Keratinocyte (primary cell): ENCODE measurements at regions not wholly inside any gene's neighbourhood (a gene's known extent, or its start where the extent isn't known, plus 50 kb on each side); places are given as distances from the start of the nearest gene placed in this dataset.

ENCODE experiments used
- CTCF ChIP-seq, 3 experiments: IDR thresholded peaks in 1 of 3; conservative IDR thresholded peaks in 1 of 3; optimal IDR thresholded peaks in 1 of 3; 2 replicates in 2 of 3; 3 replicates in 1 of 3; pipeline versions ENCODE3 to v1.5.1; 2011; ENCODE audit warnings: low read length in 3 of 3, mild to moderate bottlenecking in 3 of 3, moderate library complexity in 2 of 3, control low read depth in 1 of 3, inconsistent platforms in 1 of 3; ENCODE audit not compliant: insufficient read depth in 2 of 3; ENCODE audit errors: extremely low read depth in 1 of 3
- EZH2 ChIP-seq: IDR thresholded peaks from one replicate; pipeline ENCODE4 v1.6.1; 2012; ENCODE audit warnings: inconsistent platforms, mild to moderate bottlenecking, low read length, moderate library complexity

- TF ChIP-seq CTCF (optimal IDR thresholded peaks at IDR 0.05 in 1 of 3, IDR thresholded peaks at IDR 0.05 in 1 of 3, conservative IDR thresholded peaks at IDR 0.05 in 1 of 3; ENCODE audit: extremely low read depth in 1 of 3, insufficient read depth in 2 of 3, low read length in 3 of 3) = no peak
- TF ChIP-seq EZH2 = no peak
These were observed 534.0 kb upstream of the LMO3 start for GRCh38 chr12:17139931-17140330.
